ENCODE measurements at regions not wholly inside any gene's neighbourhood (a gene's known extent, or its start where the extent isn't known, plus 50 kb on each side); places are given as distances from the start of the nearest gene placed in this dataset.
"Not testable (repeated sequence)": the region's sequence is repeated elsewhere in the genome, so short reads cannot be mapped to it uniquely, and the experiment has no call there.

DNA sequence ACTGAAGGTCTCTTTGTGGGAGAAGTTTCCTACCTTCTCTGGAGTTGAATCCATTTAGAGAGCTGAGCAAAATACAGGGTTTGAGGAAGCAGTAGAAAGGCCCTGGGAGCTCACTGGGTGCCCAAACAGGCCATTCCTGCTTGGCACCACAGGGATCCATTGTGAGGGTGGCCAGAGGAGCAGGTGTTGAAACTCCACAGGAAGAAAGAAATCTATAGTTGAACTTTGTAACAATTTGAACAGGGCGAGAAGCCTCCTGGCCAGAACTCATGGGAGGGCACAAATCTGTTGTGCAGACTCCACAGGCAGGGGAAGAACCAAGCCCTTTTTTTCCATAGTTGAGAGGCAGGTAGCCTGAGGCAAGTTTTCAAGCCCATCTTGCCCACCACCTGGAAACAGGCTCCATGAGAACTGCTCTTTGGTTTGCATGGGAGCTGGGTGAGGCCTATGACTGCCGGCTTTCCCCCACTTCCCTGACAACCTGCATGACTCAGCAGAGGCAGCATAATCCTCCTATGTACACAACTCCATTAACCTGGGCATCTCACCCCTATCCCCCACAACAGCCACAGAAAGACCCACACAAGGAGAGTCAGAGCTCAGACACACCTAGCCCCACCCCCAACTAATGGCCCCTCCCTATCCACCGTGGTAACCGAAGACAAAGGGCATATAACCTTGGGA is 1053.0 kb downstream of the TSN start:
- no peak for DNase-seq (ENCODE audit: low read depth)

DNA sequence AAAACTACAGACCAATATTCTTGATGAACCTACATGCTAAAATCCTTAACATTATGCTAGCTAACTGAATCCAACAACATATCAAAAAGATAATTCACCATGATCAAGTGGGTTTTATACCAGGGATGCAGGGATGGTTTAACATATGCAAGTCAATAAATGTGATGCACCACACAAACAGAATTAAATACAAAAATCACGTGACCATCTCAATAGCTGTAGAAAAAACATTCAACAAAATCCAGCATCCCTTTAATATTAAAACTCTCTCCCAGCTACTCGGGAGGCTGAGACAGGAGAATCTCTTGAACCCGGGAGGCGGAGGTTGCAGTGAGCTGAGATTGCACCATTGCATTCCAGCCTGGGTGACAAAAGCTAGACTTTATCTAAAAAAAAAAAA is 1056.8 kb downstream of the TSN start:
- not testable (repeated sequence) for DNase-seq (ENCODE audit: low read depth)

DNA sequence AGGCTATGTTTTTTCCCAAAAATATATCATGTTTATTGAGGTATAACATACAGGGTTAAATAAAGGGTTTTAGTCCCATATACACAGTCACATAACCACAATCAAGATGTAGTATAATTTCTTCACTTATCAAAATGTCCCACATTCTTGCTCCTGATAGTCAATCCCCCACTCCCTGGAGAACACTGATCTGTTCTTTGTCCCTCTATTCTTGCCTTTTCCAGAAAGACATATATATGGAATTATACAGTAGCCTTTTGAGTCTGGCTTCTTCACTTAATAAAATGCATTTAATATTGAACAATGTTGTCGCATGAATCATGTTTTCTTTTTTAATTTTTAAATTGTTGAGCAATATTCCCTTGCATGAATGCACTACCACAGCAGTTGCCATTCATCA is 1059.7 kb downstream of the TSN start:
- DNase-seq (ENCODE audit: low read depth) = no peak

DNA sequence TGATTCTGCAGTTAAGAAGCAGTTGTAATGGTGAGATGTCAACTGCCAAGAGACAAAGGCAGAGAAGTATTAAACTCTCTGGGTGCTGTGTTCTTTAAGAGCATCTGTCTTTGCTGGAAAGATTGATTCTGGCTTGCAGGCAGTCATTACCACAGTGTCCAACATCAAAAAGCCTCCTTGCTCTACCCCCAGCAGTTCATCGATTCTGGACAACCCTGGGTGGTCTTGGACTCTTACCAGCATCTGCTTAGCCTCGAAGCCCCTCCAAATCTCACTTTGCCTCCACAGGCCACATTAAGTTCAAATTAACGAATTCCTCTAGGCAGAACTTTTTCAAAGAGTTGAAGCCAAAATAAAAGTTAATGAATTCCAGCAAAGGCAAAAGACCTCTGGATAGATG is 1061.4 kb downstream of the TSN start:
- no peak for DNase-seq (ENCODE audit: low read depth)

DNA sequence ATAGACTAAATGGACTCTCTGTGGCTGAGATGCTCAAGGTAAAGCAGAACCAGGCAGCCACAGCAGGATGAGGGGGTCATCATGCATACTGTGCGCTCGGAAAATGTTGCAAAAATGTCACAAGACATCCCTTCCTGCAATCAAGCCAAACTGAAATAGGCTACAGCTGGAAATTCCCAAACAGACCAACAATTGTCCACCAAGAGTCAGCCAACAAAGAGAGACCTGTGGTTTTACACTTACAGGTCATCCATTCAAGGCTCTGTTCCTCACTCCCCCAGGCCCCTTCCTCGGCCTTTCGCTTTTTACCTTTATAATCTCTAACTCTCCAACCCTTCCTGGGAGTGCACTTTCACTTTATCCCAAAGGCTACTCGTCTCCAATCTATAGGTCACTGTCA is 1066.9 kb downstream of the TSN start:
- no peak for DNase-seq (ENCODE audit: low read depth)

DNA sequence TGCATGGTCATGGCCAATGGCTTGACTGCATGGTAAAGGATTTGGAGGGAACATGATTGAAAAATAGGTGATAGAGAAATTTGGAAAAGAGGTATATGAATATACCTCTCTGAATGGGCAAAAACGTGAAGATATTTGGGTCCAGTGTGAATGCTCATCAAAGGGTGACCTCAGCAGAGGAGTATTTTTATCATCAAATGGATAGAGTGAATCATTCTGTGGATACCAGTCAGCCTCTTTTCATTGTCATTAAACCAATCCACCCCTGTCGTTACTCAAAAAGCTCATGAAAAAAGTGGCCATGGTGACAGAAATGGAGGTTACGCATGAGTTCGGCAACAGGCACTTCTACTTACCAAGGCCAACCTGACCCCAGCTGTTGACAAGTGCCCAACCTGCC is 1074.7 kb downstream of the TSN start:
- no peak for DNase-seq (ENCODE audit: low read depth)

DNA sequence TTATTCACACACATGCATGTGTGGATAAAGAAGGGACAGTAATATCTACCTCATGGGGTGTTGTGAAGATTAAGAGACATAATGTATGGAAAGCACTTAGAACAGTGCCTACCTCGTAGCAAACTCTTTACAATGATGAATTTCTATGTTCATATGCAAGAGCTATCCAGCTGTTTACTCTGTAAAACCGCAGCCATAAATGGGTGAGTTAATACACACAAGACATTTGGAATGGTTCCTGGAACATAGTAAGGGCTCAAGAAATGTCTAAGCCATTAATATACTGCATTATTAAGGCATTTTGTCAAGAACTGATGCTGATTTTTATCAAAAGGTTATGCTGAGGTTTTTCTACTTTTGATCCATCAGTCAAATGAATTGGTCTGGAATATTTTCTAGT is 1076.2 kb downstream of the TSN start:
- no peak for DNase-seq (ENCODE audit: low read depth)

DNA sequence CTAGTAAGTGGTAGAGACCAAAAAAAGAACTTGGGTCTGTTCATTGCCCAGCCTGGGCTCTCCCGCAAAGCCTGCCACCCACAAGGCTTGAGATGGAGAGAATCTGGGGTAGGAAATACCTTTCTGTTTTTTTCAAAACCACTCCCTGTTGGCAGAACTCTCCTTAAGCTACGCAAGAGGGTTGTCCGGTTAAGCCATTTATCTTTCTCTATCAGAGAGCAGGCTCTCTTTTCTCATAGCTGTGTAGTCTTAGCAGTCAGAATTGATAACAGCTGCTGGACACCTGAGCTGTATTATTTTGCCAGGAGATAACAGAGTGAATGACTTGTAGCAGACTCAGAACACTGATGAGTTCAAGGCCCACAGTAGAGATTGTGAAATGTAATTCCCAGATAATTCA is 1088.1 kb downstream of the TSN start:
- DNase-seq (ENCODE audit: low read depth) = no peak

DNA sequence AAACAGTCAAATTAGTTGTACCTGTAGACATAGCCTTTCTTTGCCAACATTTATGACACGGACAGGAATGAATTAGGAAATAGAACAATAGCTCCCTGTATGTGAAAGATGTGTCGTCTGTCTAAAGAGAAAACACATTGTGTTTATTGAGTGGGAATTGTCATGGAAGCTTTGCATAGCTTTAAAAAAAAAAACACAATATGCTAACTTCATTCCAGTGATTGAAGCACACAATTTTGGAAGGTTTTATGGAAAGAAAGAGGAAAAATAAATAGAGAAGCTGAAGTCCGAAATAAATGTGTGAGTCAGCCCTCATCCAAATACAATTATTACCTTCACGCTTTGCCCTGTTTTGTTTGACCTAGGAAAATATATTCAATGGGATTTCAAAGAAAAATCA is 1095.7 kb downstream of the TSN start:
- DNase-seq (ENCODE audit: low read depth) = no peak

DNA sequence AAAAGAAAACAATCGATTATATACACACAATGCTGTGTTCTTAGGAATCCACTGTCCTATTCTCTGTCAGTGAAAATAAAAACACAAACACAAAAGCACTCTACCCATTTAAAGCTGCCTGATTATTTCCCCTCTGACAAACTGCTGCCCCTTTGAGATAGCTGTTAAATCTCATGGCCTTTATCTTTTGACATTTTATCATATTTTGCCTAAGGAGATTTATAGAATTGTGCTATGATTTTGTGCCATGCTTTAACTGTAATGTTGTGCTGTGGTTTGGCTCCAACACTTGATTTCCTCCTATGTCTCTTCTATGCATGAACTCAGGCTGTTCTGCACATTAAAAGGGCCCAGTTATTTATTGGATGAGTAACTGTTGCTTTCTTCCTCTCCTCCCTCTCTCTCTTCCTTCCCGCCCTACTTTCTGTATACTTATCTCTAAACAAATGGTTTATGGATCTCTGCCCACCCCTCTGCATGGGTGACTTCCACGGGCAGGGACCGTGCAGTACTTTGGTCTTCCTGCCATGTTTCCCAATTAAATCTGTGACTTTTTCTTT is 1096.6 kb downstream of the TSN start:
- DNase-seq (ENCODE audit: low read depth) = no peak

DNA sequence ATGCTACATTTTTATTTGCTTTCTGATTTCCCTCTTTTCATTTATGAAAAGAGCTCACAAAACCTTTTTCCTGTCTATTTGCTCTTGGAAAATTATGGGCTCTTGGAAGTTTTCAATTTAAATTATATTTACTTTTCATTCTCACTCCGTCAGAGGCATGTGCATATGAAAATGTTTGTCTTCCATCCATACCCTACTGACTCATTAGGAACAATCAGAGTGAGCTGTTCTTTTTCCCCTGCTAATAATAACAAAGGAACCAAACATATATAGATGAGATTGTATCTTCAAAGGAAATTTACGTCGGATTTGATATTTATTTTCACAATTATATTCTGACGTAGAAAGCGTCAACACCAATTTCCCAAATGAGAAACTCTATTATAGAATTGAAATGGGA is 1101.2 kb downstream of the TSN start:
- no peak for DNase-seq (ENCODE audit: low read depth)

DNA sequence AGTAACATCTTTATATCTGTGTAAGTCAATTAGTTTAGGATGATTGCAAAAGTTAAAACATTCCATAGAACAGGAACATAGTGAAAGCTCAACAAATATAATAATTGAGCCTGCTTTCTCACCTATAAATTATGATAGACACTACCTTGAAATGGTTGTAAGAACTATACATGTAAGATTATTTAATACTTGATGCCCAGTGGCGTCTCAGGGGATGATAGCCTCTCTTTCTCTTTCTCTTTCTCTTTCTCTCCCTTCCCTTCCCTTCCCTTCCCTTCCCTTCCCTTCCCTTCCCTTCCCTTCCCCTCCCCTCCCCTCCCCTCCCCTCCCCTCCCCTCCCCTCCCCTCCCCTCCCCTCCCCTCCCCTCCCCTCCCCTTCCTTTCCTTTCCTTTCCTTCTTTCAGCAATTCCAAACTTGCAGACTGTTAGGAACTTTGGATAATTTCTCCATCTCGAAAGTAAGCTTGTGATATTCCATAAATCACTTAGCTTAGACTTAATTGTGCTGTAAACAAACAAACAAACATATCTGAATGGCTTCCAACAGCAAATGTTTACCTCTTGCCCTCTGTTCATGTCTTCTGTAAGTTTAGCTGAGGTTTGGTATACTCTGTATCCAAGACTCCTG is 1102.7 kb downstream of the TSN start:
- no peak for DNase-seq (ENCODE audit: low read depth)

DNA sequence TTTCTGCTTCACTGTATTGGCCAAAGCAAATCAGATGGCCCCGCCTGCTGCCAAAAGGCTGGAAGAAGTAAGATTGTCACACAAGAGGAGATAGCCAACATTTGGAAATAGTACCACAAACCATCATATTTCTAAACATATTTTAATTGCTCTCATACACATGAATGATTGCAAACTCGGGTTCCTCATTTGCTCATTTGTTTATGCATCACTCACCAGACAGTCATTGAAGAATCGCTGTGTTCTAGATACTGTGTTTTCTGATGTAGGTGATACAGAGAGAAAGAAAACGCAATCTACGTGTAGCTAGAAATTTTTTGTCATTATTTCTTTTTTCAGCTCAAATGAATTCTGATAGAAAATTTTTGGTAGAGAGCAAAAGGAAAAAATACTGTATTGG is 1103.4 kb downstream of the TSN start:
- DNase-seq (ENCODE audit: low read depth) = no peak

DNA sequence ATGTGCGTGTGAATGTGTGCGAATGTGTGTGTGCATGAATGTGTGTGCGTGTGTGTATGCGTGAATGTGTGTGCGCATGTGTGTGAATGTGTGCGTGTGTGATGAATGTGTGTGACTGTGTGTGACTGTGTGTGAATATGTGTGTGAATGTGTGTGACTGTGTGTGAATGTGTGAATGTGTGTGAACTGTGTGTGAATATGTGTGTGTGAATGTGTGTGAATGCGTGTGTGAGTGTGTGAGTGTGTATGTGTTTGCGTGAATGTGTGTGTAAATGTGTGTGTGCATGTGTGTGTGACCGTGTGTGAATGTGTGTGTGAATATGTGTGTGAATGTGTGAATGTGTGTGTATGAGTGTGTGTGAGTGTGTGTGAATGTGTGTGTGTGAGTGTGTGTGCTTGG is 1103.8 kb downstream of the TSN start:
- no peak for DNase-seq (ENCODE audit: low read depth)

DNA sequence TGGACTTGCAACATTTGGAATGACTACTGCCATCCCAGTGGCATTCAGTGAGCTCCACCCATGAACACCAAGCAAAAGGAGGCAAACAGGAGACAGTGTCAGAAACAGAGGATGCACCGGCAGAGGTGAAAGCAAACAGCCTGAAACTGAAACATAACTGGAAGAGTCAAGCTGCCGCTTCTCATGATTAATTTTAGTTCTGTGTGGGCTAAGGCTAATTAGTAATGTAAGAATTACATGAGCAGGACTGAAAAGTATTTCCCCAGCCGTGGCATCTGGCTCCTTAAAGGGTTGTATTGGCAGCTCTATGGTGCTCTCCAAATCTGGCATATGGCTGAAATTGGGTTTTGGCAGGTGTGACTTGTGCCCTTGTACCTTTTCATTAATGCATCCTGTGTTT is 1108.1 kb downstream of the TSN start:
- DNase-seq (ENCODE audit: low read depth) = no peak

DNA sequence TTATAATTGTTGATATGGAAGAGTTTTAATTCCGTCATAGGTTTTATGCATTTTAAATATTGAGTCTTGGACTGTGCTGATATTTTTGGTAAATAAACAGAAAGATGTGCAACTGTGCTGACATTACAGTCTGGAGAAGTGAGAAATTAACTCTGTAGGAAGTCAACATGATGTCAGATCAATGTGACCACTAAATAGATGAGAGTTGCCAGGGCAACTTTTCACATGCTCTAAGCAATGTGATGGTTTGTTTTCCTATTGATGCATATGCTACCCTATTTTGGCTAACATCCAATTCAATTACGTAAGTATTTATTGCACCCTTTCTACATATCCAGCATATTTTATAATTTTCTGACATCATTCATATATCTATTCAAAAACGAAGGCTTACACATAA is 1109.3 kb downstream of the TSN start:
- DNase-seq (ENCODE audit: low read depth) = no peak

DNA sequence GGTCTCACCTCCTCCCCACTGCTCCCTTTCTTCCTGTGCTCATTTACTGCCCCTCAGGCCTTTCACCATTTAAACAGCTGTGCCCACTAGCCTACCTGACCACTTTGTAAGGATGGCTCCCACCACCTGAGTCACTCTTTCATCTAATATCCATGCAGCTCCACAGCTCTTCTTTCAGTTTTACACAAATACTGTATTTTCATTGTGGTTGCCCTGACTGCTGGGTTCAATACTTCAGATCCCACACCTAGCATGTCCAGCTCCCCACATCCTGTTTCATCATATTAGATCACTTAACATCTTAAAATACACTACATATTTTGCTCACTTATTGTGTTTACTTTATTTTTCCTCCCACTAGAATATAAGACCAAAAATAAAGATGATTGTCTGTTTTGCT is 1110.6 kb downstream of the TSN start:
- DNase-seq (ENCODE audit: low read depth) = no peak

DNA sequence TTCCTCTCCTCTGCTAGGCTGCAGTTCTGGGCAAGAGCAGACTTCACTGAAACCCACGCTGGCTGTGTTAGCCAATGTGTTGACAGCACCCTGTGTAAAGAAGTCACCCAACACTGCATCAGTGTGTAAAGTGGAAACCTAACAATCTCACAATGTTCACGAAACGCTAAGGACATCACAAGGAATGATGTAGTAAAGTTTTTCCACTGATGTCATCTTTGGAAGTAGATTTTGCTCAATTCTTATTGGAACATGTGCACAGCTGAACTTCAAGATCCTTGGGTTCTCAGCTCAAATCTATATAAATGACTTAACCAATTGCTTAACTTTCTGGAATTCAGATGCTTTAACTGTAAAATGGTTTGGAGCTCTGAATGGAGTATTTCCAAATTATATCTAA is 1112.5 kb downstream of the TSN start:
- DNase-seq (ENCODE audit: low read depth) = no peak

DNA sequence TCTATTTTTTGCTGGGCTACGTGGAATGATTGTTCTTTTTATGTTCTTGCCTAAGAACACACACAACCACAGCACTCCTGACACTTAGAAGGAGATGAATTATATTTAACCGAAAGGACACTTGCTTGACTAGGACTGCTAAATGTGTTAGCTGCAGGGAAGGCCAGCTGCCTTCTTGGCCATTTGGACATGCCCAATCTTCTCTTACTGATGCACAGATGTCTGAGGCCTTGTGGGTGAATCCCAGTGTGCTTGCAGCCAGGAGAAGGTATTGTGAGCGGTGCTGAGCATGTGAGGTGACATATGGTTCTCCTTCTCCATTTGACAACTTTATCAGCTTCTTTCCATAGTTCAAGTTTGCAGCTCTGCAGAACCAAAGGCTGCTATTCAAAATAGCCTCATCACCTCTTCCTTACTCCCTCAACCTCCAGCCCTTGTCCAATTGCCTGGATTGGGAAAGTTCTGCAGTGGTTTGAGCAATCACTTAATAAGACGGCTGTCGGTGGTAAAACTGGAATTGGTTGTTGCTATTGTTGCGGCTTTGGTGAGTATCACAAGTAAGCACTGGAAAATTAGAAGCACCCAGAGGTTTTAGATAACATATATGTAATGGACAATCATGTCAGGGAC is 1113.3 kb downstream of the TSN start:
- no peak for DNase-seq (ENCODE audit: low read depth)

DNA sequence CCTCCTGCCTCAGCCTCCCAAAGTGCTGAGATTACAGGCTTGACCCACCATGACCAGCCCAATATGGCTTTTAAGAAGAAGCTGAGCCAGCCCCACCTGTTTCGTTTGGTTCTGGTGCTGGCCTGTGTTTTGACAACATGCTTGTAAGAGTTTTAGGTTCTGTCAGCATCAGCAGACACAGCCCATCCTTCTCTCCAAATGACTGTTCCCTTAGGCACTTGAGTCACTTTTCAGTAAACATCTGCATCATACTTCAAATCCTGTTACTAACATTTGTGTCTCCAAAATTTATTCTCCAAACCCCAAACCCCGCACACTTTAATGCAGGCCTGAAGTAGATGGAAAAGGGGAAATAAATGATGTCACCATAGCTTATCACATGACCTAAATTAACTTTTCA is 1118.5 kb downstream of the TSN start:
- no peak for DNase-seq (ENCODE audit: low read depth)

DNA sequence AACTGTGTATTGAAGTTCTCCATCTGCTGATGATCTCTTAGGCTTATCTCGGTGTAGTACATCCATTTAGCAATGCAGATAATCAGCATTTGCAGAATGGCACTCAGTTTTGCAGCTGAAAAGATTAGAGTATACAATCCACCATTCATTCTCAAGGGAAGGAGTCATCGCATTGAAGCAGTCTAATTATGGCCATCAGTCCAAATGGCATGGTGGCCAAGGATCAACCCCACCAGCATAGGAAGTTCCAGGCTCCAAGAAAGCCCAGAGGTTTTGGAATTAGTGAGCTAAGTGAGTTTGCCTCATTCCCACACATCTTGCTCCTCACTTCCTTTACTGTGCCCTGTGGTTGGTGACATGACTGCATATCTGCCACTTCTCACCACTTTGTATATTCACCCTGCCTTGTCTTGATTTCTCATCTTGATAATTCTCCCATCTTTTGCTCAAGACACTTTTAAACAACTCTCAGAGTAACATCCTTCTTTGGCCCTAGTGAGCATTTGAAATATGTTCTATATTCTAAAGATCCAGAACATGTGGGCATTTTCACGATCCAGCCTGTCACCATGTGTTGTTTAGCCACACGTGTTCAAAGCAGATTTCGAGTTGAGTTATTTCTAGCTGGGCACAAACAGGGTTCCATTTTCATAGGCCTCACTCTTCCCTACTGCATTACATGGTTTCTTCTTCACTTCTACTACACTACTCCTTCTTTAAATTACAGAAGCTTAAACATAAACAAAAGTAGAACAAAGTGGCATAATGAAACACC is 1119.8 kb downstream of the TSN start:
- no peak for DNase-seq (ENCODE audit: low read depth)

DNA sequence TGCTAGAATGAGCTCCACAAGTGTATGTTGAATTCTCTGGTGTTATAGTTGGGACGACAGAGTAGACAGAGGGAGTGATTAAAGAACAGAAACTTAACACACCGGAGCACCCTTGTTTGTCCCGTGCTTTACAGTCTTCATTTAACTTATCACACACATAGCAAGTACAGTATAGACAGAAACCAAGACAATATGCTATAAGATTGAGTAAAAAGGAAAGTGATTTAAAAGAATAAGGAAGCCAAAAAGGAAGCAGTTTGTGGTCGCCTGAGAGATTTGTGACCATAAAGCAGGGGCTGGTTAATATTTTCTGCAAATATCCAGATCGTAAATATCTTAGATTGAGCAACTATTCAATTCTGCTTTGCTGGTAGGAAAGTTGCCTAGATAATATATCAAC is 1128.4 kb downstream of the TSN start:
- no peak for DNase-seq (ENCODE audit: low read depth)

DNA sequence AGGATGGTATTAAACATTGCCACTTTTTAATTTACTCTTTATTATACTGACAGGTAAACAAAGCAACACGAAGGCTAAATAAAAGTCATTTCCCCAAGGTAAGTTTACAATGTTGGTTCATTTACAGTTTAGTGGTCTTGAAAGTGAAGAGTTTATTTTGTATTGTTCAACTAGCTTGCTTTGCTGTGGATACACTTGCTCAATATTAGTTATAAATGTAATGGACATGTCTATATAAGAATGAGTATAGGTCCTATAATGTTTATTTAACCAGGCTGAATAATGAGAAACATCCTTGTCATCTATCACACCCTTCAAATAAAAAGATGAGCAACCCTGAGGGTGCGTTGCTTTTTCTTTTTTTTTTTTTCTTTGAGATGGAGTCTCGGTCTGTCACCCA is 1129.4 kb downstream of the TSN start:
- no peak for DNase-seq (ENCODE audit: low read depth)

All from stimulated activated CD4-positive, alpha-beta T cell treated with anti-CD3 and anti-CD28 coated beads, Interleukin-2, amount 100 ng/mL, for 4 hours (primary cell).